NCI-H2107 treated with DMSO at 0.1 percent for 48 hours (cell line): ENCODE measurements at regions not wholly inside any gene's neighbourhood (a gene's known extent, or its start where the extent isn't known, plus 50 kb on each side); places are given as distances from the start of the nearest gene placed in this dataset.

Experiments used
- DNase-seq: peaks from one replicate; lab custom pipeline; 2025; ENCODE audit not compliant: unreplicated experiment; lab: John Stamatoyannopoulos, UW

- DNase-seq, result no peak
Observed at GRCh38 chrY:15397556-15398280, 873.4 kb downstream of the NLGN4Y start.

GRCh38 chrY:15402451-15402850 is 878.1 kb downstream of the NLGN4Y start:
- no peak for DNase-seq

GRCh38 chrY:15404551-15404950 is 880.2 kb downstream of the NLGN4Y start:
- no peak for DNase-seq

GRCh38 chrY:15415165-15415564 is 890.8 kb downstream of the NLGN4Y start:
- no peak for DNase-seq

- DNase-seq, result no peak
Observed at GRCh38 chrY:15418613-15419012, 894.3 kb downstream of the NLGN4Y start.

GRCh38 chrY:15424665-15425132 is 900.4 kb downstream of the NLGN4Y start:
- DNase-seq, result peak; percentile 0

GRCh38 chrY:15440021-15440695 is 915.8 kb downstream of the NLGN4Y start:
- DNase-seq, result no peak

GRCh38 chrY:15440696-15441408 is 916.5 kb downstream of the NLGN4Y start:
- no peak for DNase-seq

GRCh38 chrY:15441878-15442277 is 917.5 kb downstream of the NLGN4Y start:
- DNase-seq, result no peak

GRCh38 chrY:15445871-15446270 is 921.5 kb downstream of the NLGN4Y start:
- no peak for DNase-seq

- DNase-seq, result no peak
Observed at GRCh38 chrY:15446861-15447260, 922.5 kb downstream of the NLGN4Y start.

- DNase-seq, result no peak
Observed at GRCh38 chrY:15447959-15448358, 923.6 kb downstream of the NLGN4Y start.

- peak; percentile 21 for DNase-seq
Observed at GRCh38 chrY:15455133-15455937, 931.0 kb downstream of the NLGN4Y start.

- peak; percentile 0 for DNase-seq
Observed at GRCh38 chrY:15455980-15456469, 931.7 kb downstream of the NLGN4Y start.

GRCh38 chrY:15456491-15456890 is 932.2 kb downstream of the NLGN4Y start:
- no peak for DNase-seq

- no peak for DNase-seq
Observed at GRCh38 chrY:15457682-15458081, 933.4 kb downstream of the NLGN4Y start.

- no peak for DNase-seq
Observed at GRCh38 chrY:15458426-15458825, 934.1 kb downstream of the NLGN4Y start.

GRCh38 chrY:15465880-15466279 is 941.6 kb downstream of the NLGN4Y start:
- no peak for DNase-seq

- no peak for DNase-seq
Observed at GRCh38 chrY:15466891-15467290, 942.6 kb downstream of the NLGN4Y start.

- no peak for DNase-seq
Observed at GRCh38 chrY:15468091-15468490, 943.8 kb downstream of the NLGN4Y start.

- no peak for DNase-seq
Observed at GRCh38 chrY:15471371-15471770, 947.0 kb downstream of the NLGN4Y start.
